ENCODE measurements at regions not wholly inside any gene's neighbourhood (a gene's known extent, or its start where the extent isn't known, plus 50 kb on each side); places are given as distances from the start of the nearest gene placed in this dataset.

DNA sequence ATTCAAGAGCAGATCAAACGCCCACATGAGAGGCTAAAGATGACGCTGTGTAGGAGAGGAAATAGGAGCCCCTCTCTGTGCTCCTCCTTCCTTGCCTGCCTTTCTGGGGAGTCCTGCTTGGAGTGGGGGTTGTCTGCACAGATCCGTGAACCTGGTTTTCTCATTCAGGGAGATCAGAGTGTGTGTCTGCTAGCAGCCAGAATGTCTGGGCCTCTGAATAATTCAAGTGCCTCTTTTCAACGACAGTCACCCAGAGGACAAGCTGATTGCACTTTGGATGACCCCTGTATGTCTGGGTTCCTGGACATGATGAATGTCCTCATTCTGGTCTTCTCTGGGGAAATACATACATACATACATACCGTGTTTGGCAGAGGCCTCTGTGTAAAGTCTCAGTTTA lies 592.5 kb upstream of the B3GAT1 start (continued):
- TF ChIP-seq, protein P1, sequence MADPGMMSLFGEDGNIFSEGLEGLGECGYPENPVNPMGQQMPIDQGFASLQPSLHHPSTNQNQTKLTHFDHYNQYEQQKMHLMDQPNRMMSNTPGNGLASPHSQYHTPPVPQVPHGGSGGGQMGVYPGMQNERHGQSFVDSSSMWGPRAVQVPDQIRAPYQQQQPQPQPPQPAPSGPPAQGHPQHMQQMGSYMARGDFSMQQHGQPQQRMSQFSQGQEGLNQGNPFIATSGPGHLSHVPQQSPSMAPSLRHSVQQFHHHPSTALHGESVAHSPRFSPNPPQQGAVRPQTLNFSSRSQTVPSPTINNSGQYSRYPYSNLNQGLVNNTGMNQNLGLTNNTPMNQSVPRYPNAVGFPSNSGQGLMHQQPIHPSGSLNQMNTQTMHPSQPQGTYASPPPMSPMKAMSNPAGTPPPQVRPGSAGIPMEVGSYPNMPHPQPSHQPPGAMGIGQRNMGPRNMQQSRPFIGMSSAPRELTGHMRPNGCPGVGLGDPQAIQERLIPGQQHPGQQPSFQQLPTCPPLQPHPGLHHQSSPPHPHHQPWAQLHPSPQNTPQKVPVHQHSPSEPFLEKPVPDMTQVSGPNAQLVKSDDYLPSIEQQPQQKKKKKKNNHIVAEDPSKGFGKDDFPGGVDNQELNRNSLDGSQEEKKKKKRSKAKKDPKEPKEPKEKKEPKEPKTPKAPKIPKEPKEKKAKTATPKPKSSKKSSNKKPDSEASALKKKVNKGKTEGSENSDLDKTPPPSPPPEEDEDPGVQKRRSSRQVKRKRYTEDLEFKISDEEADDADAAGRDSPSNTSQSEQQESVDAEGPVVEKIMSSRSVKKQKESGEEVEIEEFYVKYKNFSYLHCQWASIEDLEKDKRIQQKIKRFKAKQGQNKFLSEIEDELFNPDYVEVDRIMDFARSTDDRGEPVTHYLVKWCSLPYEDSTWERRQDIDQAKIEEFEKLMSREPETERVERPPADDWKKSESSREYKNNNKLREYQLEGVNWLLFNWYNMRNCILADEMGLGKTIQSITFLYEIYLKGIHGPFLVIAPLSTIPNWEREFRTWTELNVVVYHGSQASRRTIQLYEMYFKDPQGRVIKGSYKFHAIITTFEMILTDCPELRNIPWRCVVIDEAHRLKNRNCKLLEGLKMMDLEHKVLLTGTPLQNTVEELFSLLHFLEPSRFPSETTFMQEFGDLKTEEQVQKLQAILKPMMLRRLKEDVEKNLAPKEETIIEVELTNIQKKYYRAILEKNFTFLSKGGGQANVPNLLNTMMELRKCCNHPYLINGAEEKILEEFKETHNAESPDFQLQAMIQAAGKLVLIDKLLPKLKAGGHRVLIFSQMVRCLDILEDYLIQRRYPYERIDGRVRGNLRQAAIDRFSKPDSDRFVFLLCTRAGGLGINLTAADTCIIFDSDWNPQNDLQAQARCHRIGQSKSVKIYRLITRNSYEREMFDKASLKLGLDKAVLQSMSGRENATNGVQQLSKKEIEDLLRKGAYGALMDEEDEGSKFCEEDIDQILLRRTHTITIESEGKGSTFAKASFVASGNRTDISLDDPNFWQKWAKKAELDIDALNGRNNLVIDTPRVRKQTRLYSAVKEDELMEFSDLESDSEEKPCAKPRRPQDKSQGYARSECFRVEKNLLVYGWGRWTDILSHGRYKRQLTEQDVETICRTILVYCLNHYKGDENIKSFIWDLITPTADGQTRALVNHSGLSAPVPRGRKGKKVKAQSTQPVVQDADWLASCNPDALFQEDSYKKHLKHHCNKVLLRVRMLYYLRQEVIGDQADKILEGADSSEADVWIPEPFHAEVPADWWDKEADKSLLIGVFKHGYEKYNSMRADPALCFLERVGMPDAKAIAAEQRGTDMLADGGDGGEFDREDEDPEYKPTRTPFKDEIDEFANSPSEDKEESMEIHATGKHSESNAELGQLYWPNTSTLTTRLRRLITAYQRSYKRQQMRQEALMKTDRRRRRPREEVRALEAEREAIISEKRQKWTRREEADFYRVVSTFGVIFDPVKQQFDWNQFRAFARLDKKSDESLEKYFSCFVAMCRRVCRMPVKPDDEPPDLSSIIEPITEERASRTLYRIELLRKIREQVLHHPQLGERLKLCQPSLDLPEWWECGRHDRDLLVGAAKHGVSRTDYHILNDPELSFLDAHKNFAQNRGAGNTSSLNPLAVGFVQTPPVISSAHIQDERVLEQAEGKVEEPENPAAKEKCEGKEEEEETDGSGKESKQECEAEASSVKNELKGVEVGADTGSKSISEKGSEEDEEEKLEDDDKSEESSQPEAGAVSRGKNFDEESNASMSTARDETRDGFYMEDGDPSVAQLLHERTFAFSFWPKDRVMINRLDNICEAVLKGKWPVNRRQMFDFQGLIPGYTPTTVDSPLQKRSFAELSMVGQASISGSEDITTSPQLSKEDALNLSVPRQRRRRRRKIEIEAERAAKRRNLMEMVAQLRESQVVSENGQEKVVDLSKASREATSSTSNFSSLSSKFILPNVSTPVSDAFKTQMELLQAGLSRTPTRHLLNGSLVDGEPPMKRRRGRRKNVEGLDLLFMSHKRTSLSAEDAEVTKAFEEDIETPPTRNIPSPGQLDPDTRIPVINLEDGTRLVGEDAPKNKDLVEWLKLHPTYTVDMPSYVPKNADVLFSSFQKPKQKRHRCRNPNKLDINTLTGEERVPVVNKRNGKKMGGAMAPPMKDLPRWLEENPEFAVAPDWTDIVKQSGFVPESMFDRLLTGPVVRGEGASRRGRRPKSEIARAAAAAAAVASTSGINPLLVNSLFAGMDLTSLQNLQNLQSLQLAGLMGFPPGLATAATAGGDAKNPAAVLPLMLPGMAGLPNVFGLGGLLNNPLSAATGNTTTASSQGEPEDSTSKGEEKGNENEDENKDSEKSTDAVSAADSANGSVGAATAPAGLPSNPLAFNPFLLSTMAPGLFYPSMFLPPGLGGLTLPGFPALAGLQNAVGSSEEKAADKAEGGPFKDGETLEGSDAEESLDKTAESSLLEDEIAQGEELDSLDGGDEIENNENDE (IDR thresholded peaks at IDR 0.05; ENCODE audit: insufficient replicate concordance, low read length), result no peak
- TF ChIP-seq, protein P2, sequence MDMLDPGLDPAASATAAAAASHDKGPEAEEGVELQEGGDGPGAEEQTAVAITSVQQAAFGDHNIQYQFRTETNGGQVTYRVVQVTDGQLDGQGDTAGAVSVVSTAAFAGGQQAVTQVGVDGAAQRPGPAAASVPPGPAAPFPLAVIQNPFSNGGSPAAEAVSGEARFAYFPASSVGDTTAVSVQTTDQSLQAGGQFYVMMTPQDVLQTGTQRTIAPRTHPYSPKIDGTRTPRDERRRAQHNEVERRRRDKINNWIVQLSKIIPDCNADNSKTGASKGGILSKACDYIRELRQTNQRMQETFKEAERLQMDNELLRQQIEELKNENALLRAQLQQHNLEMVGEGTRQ (IDR thresholded peaks at IDR 0.05; ENCODE audit: low read length), result no peak
- TF ChIP-seq TCF12 (IDR thresholded peaks at IDR 0.05; ENCODE audit: low read depth, low read length), result no peak
- TF ChIP-seq RAD21 (IDR thresholded peaks at IDR 0.05 in 1 of 2, conservative IDR thresholded peaks at IDR 0.05 in 1 of 2; ENCODE audit: low read depth in 2 of 2, low read length in 2 of 2), result no peak
- TF ChIP-seq TEAD4 (IDR thresholded peaks at IDR 0.05; ENCODE audit: low read depth, low read length), result no peak
- no peak for TF ChIP-seq CEBPB (IDR thresholded peaks at IDR 0.05; ENCODE audit: low read depth, low read length)
